Amniotic epithelial cell (primary cell): ENCODE measurements at regions not wholly inside any gene's neighbourhood (a gene's known extent, or its start where the extent isn't known, plus 50 kb on each side); places are given as distances from the start of the nearest gene placed in this dataset.

Experiments used
- DNase-seq: peaks from one replicate; pipeline ENCODE4 v3.0.0-alpha.2; 2010; ENCODE audit warnings: low read depth

DNA sequence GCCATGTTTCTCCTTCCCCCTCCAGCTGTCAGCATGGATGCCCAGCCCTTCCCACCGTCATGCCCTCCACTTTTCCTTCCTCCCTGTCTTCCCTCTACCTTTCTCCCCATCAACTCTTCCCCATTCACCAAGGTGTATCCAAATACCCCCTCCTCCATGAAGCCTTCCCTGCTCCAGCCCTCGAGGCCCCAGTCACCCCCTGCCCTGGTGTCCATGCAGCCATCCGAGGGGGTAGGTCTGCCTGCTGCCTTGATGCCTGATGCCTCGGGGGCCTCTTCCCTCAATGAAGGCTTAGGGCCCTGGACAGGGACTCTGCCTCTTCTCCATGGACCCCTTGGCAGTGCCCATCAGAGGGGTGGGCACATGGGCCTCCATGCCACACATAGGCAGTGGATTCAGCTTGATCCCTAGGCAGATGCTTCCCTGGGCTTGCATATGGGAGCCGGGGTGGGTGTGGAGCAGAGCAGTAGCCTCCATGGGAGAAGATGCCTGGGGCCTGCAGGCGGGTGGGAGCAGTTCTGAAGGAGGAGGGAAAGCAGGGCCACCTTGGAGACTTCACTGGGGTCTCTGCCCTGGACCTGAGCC lies 795.8 kb downstream of the BRD1 start:
- no peak for DNase-seq

- DNase-seq = no peak
These were observed 799.6 kb downstream of the BRD1 start for GRCh38 chr22:49028111-49028510.

DNA sequence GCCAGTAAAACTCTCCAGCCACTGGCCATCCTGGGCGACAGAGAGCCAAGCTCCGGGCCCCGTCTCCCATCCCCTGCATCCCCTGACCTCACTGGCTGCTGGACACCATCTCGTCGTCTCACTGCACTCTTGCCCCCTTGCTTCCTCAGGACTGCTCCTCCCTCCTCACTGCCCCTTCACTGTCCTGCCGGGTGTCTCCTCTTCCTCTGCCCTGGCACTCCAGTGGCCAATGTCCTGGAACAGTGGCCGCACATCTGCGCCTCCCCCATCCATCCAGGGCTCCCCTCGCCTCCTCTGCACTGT lies 800.4 kb downstream of the BRD1 start:
- DNase-seq = no peak

GRCh38 chr22:49026494-49027367 lies 800.9 kb downstream of the BRD1 start:
- no peak for DNase-seq

GRCh38 chr22:49025791-49026493 lies 801.7 kb downstream of the BRD1 start:
- no peak for DNase-seq

GRCh38 chr22:49024775-49025440 lies 802.8 kb downstream of the BRD1 start:
- DNase-seq = no peak

DNA sequence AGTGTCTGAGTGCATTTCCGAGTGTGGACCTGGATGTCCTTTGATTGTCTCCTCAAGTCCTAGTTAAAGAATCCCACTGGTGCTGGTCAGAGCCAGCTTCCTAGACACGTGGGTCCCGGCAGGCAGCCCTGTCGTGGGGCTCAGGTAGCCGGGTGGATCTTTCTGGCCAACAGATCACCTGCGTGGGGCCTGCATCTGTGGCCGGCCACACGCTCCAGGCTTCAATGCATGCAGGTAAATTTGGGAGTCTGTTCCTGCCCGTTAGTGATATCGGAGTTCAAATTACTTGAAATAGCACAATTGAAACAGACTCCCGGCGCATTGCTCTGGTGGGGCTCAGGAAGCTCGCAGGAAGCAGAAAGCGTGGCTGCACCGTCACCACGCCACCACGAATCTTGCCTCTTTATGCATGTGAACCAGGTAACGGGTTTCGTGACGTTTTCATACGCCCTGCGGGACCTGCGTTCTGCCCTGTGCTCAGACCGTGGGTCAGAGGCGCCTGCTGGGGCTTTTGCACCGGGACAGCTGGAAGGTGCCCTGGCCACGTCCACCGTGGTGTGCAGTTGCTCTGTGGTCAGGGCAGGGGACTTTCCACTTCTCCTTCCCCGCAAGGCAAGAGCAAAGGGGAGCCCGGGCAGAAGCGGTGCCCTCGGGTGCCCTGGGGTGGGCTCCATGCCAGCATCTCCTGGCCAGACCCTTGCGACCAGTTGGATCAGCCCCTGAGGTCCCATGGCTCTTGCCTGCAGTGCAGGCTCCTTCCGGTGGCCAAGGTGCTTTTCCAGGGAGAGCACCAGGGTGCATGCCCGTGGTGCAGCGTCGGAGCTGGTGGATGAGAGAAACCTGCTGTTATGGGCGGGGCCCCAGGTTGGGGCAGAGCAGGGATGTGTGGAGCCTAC lies 803.5 kb downstream of the BRD1 start:
- no peak for DNase-seq

DNA sequence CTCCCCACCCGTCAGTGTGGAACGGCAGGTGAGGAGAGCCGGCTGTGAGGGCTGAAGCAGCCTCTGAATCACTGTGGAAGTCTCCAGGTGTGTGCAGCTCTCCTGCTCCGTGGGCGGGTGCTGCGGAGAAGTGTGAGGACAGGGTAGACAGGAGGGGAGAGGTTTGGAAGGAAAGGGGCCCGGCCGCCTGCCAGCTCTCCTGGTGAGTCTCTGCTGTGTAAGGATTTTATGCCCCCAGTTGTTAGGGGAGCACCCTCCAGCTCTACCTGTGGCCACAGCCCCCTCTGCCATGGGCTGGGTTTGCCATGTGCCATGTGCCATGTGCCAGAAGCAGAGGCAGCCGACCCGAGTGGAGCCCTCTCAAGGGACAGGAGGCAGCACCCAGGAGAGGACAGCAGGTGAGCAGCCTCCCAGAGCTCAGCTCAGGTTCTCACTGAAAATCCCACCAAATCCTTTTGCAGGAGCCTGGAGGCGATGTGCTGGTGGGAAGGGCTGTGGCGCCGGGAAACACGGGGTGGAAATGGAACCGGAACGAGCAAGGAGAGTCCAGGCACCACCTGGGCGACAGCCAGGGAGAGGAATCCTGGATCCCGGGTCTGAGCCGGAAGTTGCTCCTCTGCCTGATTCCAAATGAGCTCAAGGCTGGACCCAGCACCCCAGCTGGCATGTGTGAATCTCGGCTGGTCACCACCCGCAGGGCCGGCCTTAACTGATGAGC lies 804.4 kb downstream of the BRD1 start:
- DNase-seq = no peak

DNA sequence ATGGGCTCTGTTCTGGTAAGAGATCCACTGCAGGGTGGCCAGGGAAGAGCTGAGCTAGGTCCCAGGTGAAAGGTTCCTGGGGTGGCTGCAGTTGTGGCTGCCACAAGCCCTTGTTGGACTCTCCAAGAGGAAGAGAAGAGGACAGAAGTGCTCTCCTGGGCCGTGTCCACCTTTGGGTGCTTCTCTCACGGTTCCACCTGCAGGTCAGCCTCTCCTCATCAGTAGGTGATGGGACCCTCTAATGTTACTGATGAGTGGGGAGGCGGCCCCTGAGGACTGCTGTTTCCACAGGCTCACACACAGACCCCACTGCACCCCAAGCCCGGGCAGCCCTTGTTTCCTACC lies 804.9 kb downstream of the BRD1 start:
- DNase-seq = no peak

DNA sequence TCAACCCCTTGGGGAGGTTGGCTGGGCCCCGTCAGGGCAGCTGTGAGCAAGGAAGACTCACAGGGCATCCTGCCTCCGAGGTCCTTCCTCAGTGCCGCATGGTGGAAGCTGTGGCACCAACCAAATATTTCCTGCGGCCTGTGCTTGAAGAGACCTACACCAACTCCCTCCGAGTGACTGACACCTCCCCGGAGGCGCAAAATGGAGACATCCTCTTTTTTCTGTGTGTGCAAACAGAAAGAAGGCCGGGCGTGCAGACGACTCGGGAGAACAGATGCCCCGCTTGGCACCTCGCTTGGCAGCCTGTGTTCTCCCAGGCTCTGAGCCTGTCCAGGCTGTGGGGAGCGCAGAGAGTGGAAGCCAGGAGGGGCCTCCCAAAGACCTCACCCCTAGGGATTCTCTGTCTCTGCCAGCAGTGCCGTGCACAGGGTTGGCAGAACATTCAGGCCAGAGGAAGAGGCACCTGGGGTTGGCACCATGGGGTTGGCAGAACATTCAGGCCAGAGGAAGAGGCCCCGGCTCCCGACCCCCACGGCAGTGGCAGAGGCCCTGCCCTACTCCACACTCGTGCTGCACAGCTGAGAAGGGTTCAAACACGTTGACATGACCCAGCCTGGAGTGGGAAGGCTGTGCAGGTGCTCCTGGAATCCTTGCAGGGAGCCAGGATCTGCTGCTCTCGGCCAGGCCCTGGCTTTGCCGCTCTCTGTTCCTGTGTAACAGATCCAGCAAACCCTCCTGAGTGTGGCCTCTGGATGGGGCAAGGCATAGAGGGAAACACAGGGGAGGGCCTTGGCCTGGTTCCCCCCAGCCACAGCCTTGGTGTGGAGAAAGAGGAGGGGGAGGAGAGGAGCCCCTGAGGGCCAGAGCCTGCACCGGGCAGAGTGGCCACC lies 805.5 kb downstream of the BRD1 start:
- DNase-seq = no peak

- DNase-seq = no peak
These were observed 806.3 kb downstream of the BRD1 start for GRCh38 chr22:49021131-49021925.

DNA sequence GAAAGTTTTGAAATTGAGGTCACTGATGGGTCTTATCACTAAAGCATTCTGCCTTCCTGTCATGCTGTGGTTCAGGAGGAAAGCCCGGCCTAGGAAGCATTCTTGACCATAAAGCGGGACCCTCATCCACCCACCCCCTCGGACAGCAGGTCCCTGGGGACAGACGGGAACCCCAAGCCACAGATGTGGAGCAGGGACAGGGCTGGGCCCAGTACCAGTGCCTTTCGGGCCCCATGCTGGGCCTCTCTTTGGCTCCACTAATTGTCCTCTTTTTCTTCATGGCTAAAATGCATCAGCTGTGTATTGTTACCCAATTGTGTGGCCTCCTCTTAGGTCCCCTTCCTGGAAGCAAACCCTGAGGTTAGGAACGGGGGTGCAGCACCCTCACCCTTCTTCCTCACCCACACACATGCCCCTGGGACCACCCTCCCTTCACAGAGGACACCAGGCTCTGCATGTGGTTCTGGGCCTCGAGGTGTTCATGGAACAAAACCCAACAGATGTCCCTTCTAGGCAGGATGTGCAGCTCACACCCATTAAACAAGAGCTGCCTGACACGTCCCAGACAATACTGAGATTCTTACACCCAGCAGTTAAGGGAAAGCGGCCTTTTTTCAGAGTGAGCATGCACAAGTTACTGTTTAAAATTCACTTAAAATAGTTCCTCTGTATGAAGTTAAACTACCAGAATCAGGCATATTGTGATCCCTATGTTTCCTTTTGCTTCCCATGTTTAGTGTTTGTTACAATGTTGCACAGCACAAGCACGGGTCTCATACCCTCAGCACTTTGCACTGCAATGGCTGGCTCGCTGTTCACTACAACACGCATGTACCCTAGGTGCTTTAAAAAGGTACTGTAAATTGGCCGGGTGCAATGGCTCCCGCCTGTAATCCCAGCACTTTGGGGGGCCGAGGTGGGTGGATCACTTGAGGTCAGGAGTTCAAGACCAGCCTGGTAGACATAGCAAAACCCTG lies 807.6 kb downstream of the BRD1 start:
- DNase-seq = no peak

DNA sequence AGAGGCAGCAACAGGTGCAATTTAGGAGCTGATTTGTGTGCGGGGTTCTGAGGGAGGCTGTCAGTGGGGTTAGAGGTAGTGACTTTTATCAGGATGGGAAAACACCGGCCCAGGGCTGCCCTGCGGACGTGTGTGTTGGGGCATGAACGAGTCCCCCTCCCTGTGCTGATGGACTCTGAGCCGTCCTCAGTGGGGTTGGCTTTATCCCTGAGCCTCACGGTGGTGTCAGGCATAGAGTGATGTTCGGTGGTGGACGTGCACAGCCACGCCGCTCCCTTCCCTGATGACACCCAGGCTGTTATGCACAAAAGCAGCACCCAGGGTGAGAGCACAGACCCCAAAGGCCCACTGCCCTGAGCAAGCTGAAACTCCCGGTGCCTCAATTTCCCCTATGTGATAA lies 809.1 kb downstream of the BRD1 start:
- no peak for DNase-seq

DNA sequence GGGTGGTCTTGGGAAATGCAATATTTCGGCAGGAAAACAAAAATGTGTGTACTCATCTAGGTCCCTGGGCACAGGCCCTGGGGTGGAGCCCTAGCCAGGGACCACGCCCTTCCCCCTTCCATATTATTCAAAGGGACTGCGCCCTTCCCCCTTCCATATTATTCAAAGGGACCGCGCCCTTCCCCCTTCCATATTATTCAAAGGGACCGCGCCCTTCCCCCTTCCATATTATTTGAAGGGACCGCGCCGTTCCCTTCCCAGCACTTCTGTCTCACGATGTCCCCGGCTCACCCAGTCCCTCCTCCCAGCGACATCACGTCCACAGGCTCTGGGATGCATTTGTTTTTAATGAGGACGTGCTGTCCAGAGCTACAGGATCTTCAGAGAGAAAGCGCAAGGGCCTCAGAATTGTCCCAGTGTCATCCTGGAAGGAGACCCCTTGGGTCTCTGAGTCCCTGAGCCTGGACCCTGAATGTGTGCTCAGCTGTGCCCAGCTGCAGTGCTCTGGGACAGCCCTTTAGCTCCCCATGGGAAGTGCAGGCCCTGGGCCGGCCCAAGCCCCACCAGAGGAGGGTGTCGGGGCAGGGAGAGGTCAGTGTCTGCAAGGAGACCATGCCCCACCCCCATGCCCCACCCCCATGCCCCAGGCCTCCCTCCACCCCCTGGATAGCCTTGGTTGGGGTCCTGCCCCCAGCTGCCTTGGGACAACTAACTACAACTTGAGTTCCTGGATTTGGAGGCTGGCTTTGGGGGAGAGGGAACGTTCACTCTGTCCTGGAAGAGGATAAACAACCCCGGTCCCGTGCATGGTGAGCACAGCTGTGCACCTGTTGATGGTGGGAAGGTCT lies 810.0 kb downstream of the BRD1 start:
- no peak for DNase-seq

- DNase-seq = no peak
These were observed 810.7 kb downstream of the BRD1 start for GRCh38 chr22:49016909-49017481.

DNA sequence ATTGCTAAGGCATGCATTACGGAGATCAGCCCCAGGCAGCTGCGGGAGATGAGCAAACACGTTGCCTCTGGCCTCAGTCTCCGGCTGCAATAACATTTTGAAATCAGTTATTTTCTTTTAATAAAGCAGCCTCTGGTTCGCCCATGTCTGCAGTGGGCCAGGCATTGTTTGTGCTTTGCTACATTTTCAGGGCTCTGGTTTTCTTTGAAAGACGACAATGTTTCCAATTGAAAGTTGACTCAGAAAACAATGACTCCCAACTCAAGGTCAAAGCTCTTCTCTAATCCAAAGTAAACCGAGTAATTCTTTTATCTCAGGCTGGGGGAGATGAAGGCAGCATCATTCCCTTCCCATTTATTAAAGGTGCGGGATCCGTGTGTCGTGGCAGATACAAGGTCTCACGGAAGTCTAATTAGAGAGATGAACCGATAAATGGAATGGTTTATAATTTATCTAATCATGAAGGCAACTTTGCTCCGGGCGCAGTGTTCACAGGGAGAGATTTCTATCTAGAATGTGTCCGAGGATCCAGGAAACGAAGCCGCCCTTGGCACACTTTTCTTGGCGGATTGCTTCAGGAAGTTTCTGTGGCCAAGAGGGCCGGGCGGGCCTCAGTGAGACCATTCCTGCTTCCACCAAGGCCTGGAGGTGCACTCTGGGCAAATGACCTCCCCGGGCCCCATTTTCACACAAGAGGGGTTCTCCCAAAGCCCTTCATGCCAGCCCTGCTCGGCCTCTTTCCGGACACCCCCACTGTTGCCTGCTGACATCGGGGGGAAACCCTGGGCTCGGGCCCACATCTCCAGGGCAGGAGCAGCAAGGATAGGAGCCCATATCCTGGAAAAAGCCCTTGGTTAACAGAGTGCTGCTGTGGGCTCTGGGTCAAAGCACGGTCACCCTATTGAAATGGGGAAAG lies 811.4 kb downstream of the BRD1 start:
- no peak for DNase-seq
